HS-5 (cell line): ENCODE measurements at regions not wholly inside any gene's neighbourhood (a gene's known extent, or its start where the extent isn't known, plus 50 kb on each side); places are given as distances from the start of the nearest gene placed in this dataset.

Source experiments
- DNase-seq: peaks from one replicate; pipeline ENCODE4 v3.0.0-alpha.2; 2012; ENCODE audit warnings: low read depth

DNA sequence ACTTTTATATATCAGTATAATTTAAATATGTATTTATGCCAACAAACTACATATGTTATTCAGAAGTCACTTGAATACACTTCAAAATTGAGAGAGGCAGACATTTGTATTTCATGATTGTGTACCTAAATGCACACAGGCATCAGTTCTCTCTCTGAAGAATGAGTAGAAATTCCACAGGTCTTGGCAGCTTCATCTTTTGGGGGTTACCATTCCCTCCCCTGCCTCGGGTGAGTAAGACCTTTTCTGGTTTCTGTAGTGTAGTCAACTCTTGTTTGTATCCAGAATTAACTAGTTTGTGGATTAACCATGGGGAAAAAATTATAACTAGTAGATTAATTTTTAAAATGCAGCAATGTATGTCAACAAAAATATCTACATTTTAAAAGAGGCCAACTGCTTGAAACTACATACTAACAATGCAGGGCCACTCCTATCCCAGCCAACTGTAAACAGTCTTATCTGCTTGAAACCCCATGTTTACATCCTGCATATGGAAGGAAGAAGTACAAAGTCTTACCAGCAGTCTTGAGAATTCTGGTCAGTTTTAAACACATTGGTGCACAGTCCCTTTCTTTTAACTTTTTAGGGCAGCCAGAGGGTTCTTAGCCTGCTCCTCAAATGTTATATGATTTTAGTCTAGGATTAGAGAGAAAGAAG, 339.6 kb upstream of the KIF2A start:
- DNase-seq, result no peak

- no peak for DNase-seq
Measured at GRCh38 chr5:61966997-61967396, 339.0 kb upstream of the KIF2A start.

- DNase-seq, result no peak
Measured at GRCh38 chr5:61967681-61968080, 338.3 kb upstream of the KIF2A start.

DNA sequence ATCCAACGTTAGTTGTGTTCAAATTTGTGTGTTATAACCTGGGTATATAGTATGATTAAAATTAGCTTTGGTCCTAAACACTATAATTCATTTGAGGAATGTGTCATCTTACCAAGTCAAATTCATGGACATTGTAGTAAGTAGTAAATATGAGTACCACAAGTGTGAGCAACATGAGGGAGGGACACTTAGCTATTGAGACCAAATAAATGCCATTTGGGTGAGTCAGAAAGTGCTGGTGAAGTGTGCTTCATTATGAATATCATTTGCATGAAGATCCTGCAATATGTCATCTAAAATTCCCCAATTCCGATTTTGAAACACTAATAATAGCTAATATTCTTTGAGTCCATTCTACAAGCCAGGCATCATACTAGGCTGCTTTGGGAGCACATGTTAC, 336.7 kb upstream of the KIF2A start:
- DNase-seq, result peak; percentile 73

DNA sequence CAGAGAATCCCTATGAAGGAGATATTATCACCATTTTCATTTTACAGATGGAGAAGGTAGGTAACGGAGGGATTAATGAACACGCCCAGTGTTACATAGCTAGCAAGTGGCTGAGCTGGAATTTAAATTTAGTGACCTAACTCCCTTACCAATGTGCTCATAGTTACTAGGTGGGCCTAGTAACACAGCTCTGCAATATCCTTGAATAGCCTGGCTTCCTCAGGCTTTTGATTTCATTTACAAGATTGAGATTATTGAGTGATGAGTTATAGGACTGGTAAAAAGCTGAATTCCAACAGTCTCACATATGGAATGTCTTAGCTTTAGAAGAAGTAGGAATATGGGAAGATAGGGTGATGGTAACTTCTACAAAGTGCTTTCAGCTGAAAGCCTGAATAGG, 336.3 kb upstream of the KIF2A start:
- DNase-seq, result peak; percentile 49

DNA sequence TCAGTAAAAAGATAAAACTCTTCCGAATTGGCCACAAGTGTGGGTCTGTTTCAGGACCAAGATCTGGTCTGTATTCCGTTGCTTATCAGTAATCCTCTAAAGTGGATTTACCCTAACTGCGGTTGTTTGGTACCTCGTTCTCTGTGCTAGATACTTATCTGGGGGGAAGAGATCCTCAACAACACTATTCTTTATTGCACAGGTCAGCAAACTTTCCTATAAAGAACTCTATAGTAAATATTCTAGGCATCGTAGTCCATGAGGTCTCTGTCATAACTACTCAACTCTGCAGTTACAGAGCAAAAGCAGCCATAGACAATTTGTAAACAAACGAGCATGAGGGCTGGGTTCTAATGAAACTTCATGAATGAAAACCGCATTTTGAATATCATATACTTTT, 335.8 kb upstream of the KIF2A start:
- DNase-seq, result no peak

- no peak for DNase-seq
Measured at GRCh38 chr5:61974680-61975079, 331.3 kb upstream of the KIF2A start.

DNA sequence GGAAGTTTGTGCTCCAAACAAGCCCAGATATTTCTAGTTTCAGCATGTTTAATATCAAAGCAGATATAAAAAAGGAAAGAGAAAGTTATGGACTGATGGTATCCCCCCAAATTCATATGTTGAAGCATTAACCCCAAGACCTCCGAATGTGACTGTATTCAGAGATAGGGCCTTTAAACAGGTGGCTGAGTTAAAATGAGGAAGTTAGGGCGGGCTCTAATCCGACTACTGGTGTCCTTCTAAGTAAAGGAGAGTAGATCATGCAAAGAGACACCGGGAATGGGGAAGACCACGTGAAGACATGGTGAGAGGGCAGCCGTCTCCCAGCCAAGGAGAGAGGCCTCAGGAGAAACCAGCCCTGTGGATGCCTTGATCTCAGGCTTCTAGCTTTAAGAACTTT, 324.1 kb upstream of the KIF2A start:
- no peak for DNase-seq

DNA sequence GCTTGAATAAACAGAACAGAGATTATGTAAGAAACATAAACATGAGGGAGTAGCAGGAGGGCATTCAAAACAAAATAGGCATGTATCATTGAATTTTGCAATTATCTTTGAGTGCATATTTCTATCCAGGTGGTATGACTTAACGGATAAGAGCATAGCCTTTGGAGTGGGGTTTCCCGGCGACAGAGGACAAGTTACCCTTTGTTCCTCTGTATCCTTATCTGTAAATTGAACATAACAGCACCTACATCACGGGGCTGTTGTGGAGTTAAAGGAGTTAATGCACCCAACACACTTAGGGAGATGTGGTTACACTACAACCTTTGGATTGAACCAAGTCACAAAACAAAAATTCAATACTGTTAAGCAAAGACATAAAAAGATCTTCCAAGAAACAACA, 314.6 kb upstream of the KIF2A start:
- no peak for DNase-seq

GRCh38 chr5:61991866-61992265, 314.1 kb upstream of the KIF2A start:
- DNase-seq, result no peak

- DNase-seq, result no peak
Measured at GRCh38 chr5:61993295-61993927, 312.6 kb upstream of the KIF2A start.

DNA sequence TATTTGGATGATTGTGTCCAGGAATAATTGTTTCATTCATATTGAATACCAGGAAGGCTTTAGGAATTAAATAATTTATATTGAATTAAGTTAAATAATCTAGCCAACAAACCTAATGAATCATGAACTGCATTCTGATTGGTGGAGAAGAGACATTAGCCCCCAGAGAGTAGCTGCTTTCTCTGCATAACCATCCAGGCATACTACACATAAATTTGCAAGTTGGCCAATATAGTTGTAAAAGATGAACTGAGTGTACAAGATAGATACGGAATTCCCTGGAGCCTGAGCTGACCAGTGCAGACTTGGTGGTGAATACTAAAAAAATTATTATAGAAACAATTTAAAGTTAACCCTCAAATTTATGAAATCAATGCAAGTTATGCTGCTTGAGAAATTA, 311.8 kb upstream of the KIF2A start:
- DNase-seq, result no peak

DNA sequence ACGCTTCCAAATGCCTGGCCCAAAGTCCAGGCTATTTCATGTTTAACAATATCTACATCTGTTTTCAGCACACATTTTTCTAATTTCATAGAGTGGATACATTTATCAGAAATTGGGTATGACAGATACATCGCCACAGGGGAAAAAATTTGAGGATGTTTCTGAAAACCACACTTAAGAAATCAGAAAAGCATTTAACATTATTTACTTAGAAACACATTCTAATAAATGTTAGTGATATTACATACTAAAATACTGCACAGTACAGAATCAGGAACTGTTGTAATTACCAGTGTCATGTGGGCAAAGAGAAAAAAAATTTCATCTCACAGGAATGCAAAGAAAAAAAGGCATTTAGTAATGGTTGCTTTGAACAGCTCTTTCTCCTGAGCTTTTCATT, 310.5 kb upstream of the KIF2A start:
- no peak for DNase-seq

GRCh38 chr5:61999371-61999770, 306.6 kb upstream of the KIF2A start:
- DNase-seq, result peak; percentile 77

- no peak for DNase-seq
Measured at GRCh38 chr5:62000646-62001045, 305.4 kb upstream of the KIF2A start.

DNA sequence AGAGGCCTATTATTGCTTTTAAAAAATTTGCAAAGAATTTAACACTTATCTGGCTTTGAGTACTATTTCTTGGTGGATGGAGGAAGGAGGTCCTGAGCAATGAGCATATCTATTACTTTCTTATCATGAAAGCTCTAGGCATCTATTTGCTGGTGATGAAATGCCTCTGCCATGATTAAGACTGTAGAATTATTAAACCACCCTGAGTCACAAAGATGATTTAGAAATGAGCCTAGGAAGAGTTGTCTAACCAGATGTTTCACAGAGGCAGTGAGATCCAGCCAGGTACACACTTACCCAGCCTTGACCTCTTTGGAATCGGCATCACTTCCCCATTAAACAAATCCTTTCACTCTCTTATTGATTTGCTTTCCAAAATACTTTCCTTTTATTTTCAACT, 304.4 kb upstream of the KIF2A start:
- no peak for DNase-seq

DNA sequence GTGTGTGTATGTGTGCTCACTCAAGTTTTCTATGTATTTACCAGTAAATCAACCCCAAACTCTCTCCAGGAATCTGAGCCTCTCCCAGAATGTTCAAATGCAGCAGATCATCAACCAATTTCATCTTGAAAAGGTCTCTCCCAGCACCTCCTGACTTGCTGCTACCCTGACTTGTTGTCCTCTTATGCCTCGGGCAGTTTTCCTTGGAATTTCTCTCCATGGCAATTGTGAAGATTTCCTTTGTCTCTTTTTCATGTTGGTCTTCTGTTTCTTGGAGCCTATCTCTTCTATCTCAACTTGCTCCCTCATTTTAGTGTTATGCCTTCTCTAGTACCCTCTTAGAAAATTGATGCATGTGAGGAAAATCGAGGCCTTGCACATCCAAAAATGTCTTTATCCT, 303.6 kb upstream of the KIF2A start:
- DNase-seq, result no peak

- no peak for DNase-seq
Measured at GRCh38 chr5:62005551-62005950, 300.5 kb upstream of the KIF2A start.

- DNase-seq, result no peak
Measured at GRCh38 chr5:62007457-62007856, 298.5 kb upstream of the KIF2A start.

- DNase-seq, result no peak
Measured at GRCh38 chr5:62011089-62011664, 294.8 kb upstream of the KIF2A start.

GRCh38 chr5:62017092-62017491, 288.9 kb upstream of the KIF2A start:
- DNase-seq, result no peak

DNA sequence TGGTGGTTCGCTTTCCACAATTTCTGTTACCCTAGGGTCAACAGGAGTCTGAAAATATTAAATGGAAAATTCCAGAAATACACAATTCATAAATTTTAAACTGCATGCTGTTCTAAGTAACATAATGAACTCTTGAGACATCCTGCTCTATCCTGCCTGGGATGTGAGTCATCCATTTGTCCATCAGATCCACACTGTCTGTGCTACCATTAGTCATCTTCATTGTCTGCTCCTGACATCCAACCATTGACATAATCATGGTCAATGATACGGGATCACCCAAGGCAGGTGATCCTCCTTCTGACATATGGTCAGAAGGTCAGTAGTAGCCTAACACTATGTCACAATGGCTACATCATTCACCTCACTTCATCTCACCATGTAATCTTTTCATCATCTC, 276.7 kb upstream of the KIF2A start:
- DNase-seq, result peak; percentile 62

GRCh38 chr5:62030326-62030725, 275.7 kb upstream of the KIF2A start:
- no peak for DNase-seq

GRCh38 chr5:62038024-62038423, 268.0 kb upstream of the KIF2A start:
- no peak for DNase-seq
